Hematopoietic multipotent progenitor cell (in vitro differentiated cells): ENCODE measurements at regions not wholly inside any gene's neighbourhood (a gene's known extent, or its start where the extent isn't known, plus 50 kb on each side); places are given as distances from the start of the nearest gene placed in this dataset.
"Not testable (repeated sequence)": the region's sequence is repeated elsewhere in the genome, so short reads cannot be mapped to it uniquely, and the experiment has no call there.

Experiments
- DNase-seq, 3 donors: peaks; one replicate each; pipeline ENCODE4 v3.0.0-alpha.2; 2011 to 2015; ENCODE audit warnings: low read depth in 2 of 3, low spot score in 2 of 3

DNA sequence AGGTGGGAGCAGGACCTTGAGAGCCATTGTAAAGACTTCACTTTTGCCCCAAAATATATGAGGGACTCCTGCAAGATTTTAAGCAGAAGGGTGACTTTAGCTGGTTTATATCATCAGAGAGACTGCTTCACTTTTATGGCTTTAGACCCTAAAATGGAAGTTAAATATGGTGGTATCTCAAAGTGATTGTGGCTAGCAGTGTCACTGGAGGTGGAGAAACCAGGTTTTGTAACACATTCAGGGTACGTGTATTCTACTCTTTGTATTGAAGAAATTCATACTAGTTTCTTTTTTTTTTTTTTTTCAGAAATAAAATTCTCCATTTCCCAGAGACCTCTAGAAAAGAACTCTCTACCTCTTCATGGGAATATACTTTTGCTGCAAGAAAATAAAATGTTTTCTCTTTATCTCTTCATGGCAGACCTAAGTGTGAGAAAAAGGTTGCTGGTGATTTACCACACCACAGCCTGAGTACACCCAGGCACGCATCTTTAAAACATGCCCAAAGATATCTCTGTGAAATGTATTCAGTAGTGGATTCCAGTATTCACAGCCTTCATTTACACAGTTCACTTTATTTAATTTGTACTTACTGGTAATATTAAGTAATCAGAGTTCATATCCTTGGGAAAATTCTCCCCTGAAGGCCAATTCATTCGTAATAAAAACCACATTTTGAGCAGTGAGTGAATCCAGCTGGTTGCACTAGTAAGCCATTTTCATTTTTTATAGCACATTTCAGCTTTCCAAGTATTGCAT lies 74.3 kb upstream of the GUCY1A1 start:
- no peak for DNase-seq

DNA sequence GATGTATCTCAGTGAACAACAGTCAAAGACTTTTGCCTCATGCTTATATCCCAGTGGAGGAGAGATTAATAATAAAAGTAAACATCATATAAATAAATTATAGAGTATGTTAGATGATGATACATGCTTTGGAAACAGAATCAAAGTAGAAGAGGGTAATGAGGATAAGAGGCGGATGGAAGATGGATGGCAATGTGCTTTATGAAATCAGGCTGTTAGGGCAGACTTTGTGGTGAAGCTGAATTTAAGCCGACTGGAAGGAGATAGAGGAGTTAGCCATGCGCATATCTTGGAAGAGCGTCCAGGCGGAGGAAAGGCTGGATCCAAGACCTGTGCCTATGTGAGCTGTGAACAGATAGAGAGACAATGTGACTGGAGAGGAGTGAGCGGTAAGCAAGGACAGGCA lies 74.9 kb upstream of the GUCY1A1 start:
- DNase-seq = no peak

DNA sequence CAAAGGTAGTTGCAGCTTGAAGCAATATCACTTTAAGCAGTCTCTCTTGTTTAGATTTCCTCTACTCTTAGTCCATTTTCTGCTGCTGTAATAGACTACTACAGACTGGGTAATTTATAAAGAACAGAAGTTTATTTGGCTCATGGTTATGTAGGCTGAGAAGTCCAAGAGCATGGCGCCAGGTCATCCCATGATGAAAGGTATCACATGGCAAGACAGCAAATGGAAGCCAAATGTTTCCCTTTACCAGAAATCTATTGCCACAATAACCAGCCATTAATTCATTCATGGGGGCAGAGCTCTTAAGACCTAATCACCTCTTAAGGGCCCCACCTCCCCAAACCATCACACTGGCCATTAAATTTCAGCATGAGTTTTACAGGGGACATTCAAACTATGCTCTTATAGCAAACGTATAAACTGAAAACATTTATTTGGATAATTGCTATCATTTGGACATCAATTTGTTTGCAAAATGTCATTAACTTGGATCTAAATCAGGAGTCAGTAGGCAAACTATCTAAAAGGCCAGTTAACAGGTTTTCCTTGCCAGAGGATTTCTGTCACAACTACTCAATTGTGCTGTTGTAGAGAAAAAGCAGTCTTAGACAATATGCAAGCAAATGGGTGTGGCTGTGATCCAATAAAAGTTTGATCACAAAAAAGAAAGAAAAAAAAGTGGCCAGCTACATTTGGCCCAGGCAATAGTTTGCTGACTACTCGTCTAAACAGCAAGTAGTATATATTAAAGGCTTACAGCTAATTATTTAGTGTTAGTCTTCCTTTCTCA lies 75.7 kb upstream of the GUCY1A1 start:
- no peak for DNase-seq

DNA sequence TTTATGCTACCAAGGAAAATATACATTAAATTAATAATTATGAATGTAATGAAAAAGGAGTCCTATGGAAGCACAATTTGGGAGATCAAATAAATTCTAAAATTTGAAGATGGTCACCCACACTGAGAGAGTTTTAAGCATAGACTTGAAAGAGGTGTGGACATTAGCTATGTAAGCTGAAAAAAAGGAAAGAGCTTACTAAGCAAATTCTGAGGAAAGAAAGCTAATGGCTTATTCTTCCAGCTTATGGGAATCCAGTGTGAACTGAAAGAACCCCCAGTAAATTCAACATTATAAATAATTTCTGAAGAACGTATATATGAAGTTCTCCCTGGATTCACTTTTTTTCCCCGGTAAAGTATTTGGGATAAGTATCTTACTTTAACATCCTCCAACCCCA lies 78.2 kb upstream of the GUCY1A1 start:
- DNase-seq = no peak

DNA sequence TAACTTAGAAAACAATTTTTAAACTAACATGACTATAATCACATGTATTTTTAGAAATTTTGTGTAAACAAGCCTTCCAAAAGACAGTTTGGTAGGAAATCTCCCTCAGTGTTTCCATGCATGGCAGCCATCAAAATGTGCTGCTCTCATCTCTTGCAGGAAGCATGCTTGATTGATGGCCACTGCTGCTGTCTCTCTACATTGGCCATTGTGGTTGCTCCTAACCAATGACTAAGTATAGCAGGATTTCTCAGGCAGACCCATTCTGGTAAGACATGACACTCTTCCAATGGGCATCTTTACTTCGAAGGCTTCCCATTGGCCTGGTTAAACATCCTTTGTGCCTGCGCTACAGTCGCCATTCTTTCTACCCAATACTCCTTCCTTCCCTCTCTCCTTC lies 78.9 kb upstream of the GUCY1A1 start:
- no peak for DNase-seq

DNA sequence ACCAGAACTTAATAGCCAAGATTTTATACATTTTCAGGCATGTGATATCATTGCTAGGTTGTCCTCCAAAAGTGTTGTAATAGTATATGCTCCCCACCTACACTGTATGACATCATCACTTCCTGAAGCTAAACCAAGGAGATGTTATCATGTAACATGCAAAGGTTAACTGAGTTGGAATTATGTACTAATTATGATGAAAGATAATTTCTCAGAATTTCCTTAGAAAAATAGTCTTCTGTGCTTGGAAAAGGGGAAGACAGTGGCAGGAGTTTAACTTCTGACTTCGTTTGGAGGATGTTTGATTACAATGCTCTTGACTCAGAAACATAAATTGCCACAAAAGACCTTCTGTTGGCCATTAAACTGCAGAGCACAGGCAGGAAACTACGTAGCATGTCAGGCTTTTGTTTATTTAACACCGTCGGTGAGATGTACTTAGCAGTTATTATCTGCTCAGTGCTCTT lies 83.6 kb upstream of the GUCY1A1 start:
- peak in 2 of 3 donors; percentile 48 to 65 for DNase-seq

DNA sequence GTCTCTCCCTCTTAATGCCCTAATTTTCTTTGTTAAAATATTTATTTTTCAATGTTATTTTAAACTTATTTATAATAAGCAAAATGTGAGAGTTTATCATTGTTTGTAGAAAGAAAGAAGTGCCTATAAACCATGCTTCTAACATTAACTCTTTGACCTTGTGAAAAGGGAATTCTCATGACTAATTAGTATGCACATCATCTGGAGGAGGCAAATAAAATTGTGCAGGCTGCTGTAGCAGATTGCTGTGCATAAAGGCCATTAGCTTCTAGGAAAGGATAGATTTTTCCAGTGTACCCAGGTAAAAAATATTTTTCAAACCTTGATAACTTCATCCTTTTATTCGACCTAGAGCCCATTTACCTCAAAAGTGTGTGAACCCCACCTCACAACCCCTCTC lies 84.6 kb upstream of the GUCY1A1 start:
- no peak for DNase-seq

DNA sequence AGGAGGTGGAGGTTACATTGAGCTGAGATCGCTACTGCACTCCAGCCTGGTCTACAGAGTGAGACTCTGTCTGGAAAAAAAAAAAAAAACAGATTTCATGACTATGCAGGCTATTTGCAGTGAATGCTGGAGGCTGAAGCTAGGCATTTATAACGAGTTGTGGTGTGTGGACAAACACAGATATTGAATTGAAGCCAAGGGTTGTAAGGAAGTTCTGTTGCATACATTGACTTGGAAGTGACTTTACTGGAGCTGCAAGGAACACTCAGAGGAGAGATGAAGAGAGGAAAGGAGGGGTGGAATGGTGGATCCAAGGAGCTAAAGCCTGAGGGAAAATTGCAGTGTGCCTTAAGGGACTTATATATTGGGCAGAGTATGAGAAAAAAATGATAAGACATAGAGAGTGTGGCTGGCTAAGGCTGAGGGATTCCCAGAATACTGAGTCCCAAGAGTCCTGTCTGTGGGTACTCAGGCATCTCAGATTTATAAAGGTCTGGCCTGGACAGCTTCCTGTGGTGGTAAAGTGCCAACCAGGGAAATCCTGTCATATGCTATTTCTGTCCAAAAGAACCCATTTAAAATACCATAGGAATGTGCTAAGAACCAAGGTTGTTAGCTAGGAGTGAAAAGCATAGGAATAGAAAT lies 87.8 kb upstream of the GUCY1A1 start:
- no peak for DNase-seq

DNA sequence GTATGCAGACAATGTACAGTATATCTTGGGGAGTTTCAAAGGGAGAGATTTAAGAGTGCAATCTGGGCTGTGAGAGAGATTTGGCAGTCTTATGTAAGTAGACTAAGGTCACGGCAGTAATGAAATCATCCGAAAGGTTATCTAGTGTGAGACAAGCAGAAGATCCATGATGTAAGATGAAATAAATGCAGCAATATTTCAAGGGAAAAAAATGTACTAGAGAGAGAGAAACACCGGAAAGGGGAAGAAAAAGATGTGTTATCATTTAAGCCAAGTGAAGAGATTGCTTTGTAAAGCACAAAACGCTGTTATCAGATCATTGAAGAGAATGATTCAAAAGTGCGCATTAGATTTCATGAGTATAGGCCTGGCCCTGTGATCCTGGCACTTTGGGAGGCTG lies 88.4 kb upstream of the GUCY1A1 start:
- no peak for DNase-seq

DNA sequence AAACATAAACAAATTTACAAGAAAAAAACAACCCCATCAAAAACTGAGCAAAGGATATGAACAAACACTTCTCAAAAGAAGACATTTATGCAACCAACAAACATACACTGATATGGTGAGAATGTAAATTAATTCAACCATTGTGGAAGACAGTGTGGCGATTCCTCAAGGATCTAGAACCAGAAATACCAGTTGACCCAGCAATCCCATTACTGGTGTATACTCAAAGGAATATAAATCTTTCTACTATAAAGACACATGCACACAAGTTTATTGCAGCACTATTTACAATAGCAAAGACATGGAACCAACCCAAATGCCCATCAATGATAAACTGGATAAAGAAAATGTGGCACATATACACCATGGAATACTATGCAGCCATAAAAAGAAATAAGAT lies 92.3 kb upstream of the GUCY1A1 start:
- not testable (repeated sequence) for DNase-seq

DNA sequence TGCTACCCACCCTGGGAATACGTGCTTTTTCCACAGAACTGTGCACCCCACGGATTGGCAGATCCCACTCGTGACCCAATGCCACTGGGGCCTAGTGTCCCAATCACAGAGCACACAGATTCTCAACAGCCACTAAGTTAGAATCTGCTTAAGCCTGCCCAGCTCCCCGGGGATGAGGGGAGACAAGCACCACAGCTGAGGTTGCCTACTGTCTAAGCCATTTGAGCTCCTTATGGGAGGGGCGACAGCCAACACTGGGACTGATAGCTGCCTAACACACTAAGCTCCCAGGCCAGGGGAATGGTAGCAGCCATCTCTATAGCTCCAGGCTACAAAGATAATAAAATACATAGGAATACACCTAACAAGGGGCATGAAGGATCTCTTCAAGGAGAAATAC lies 93.5 kb upstream of the GUCY1A1 start:
- DNase-seq = no peak

DNA sequence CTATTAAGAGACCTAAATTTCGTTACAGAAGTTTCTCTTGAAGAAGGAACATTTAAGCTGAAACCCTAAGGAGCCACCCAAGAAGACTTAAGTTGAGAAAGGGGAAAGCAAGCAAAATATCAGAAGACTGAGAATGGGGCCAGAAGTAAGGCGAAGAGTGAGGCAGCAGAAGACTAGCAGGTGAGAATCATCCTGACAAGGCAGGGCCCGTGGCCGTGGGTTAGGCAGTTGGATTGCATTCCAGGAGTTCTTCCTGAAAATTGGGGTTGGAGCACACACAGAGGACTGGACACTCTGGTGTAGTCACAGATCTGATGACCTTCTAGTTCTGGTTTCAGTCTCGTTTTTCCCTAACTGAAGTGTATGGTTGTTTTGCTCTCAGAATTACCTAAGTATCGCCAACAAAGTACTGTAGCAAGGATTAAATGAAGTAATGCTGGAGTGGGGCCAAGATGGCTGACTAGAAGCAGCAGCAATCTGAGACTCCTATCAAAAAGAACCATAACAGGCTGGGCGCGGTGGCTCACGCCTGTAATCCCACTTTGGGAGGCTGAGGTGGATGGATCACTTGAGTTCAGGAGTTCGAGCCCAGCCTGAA lies 94.4 kb upstream of the GUCY1A1 start:
- DNase-seq = no peak

DNA sequence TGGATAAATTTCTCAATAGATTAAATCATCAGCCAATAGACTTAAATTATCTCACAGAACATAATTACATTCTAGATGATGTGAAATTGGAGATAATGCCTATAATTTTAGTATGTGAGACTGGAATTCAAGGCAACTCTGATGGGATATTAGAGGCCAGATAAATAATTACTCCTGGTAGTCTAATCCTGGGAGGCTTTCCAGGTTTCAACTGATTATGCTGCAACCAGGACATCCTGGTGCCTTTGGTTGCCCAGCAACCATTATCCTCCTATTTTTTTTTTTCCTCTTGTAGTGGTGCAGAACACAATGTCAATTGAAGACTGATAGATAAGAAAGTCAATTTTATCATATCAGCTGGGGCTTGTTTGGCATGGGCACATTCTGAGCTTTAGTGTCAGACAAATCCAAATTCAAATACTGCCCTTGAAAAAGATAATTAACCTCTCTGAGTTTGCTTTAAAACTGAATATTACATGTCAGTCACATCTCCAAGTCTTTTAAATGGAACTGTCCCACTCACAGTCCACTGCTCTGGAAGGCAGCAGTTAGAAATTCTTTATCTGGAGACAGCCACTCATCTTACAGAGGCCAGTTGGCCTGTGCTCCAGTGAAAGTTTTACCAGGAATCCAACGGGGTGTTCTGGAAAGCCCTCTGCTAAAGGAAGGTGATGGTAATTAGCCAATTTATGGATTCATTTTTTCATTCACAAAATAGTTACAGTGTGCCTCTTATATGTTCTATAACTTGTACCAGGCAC lies 95.3 kb upstream of the GUCY1A1 start:
- no peak for DNase-seq

DNA sequence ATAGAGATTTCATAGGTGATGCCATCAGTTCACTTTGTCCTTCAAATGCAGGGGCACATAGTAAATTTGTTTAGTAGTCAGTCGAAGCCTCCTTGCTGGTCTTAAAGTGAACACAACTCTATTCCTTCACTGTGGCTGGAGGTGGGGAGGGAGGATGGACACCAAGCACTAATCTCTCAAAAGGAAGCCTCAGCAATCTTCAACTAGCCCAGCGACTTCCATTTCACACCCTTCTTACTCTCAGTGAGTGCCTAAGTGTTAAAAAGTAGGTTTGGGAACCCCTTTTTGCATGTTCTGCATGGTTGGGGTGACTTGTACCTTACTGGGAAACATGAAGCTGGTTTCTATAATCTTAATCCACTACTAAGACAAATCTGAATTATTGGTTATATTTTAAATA lies 96.0 kb upstream of the GUCY1A1 start:
- no peak for DNase-seq

DNA sequence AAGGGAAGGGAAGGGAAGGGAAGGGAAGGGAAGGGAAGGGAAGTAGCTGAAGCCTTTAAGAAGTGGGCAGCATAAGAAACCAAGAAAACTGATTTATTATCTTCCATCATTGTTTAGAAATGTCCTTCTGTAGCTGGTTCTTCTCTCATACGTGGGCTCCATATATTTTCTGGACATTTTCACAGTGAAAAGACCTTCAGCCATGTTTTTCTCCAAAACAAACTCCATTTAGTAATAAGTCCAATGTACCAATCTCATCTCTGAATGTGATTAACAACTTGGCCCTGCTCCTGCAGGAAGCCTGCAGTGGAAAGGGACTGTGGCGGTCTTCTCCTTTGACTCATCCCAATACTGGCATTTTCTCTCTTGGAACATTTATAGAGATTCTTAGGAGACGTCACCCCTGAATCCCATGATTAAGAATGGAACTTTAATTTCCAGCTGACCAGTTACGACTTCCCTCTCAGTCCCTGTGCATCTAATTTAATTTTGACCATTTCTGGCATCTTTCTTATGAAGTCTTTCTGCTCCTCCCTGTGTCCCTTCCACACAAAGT lies 96.6 kb upstream of the GUCY1A1 start:
- no peak for DNase-seq

DNA sequence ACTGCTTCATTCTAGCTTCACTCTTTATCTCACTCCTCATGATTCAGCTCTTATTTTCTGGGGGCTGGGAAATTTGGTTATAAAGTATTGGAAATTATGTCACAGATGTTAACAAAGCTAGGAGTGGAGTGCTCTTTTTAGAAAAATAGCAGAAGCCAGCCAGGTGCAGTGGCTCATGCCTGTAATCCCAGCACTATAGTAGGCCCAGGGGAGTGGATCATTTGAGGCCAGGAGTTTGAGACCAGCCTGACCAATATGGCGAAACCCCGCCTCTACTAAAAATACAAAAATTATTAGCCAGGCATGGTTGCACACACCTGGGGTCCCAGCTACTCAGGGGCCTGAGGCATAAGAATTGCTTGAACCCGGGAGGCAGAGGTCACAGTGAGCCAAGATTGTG lies 97.2 kb upstream of the GUCY1A1 start:
- DNase-seq = no peak

DNA sequence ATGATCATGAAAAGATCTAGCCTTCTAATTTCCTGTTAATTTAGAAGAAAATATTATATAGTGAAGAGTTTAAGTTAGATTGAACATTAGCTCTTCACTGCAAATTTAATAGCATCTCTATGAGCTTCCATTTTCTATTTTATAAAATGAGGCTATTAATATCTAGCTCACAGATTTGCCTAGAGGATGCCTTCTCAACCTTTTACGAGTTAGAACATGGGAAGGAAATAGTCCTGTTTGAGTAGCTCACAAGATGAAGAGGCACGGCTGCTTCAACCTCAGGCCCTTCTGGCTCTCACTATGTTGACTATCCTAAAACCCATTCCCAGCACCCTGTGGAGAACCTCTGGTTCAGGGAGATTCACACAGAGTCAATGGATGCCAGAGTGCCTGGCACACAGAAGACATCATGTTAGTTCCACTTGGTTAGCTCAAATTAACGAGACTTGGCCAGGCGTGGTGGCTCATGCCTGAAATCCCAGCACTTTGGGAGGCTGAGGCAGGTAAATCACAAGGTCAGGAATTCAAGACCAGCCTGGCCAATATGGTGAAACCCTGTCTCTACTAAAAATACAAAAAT lies 97.9 kb upstream of the GUCY1A1 start:
- DNase-seq = no peak

DNA sequence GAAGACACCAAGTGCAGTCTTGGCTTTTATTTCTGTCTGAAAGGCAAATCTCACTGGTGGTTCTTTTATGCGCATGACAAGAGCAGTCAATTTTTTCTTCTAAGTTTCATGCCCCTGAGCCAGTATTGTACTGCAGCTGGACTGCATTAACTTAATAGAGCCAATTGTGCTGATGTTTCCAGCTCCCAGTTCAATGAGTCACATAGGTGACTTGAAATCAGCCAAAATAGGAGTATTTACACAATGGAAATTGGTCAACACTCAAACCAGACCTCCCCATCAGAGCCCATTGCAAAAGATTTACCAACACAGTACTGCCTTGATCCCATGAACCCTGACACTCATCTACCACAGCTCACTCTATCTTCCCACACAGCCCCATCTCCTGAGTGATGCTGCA lies 100.3 kb upstream of the GUCY1A1 start:
- no peak for DNase-seq

DNA sequence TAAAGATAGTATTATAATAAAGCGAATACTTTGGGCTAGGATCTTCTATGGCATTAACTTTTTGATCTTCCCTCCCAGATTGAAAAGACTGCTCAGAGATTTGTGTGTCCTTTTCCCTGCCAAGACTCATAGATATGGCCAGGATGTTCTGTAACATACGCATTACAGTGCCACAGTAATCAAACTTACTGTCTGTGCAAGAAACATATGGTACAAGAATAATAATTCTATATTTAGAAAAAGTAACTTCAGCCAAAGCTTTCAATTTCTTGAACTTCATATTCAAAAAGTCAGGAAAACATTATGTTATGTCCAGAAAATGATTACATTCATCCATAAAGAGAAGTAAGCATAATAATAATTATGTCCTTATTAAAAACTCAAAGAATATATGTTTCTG lies 100.9 kb upstream of the GUCY1A1 start:
- no peak for DNase-seq

DNA sequence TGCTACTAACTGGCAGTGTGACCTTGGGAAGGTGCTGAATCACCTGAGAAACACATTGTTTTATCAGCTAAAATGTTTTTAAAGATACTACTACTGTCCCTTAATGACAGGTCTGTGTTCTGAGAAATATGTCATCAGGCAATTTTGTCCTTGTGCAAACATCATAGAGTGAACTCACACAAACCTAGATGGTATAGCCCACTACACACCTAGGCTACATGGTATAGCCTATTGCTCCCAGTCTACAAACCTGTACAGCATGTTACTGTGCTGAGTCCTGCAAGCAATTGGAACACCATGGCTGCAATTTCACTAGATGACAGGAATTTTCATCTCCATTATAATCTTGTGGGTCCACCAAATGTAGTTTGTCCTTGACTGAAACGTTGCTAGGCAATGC lies 101.3 kb upstream of the GUCY1A1 start:
- DNase-seq = no peak
